COLO668 (cell line): ENCODE measurements at regions not wholly inside any gene's neighbourhood (a gene's known extent, or its start where the extent isn't known, plus 50 kb on each side); places are given as distances from the start of the nearest gene placed in this dataset.
"Not testable (repeated sequence)": the region's sequence is repeated elsewhere in the genome, so short reads cannot be mapped to it uniquely, and the experiment has no call there.

Experiments
- DNase-seq: peaks from one replicate; lab custom pipeline; 2025; ENCODE audit not compliant: unreplicated experiment; lab: John Stamatoyannopoulos, UW

DNA sequence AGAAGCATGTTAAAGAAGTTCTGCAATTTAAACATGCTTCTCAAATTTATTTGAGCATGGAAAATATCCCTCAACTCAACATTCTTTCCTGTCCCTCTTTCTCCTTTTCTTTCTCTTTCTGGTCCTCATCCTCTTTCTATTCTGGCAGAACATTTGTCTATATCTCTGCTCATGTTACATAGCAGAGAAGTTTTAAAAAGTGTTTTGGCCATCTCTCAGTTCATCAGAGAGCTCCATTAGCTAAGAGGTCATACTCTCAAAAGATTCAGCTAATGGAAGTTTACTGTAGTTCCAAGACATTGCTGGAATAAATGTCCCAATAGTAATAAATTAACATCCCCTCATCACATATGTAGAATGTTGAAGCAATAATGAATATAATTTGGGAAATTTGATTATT lies 53.5 kb downstream of the XCL2 start:
- no peak for DNase-seq

DNA sequence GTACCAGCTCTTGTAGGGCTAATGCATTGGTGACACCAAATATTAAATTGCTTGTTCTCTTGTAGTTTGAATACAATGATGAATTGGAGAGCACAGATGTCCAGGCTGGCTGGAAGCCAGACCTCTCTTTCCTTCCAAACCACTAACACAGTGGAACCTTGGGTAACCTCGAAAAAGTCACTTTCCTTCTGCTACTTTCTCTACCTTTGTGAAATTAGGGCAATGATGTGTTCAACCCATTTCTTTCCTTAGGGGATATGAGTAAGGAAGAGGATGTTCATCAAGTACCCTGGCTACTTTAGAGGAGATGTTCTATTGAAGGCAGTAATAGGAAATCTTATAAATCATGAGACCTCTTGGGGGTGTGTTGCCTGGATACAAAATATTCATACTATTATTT lies 55.7 kb downstream of the XCL2 start:
- DNase-seq: peak; percentile 53

DNA sequence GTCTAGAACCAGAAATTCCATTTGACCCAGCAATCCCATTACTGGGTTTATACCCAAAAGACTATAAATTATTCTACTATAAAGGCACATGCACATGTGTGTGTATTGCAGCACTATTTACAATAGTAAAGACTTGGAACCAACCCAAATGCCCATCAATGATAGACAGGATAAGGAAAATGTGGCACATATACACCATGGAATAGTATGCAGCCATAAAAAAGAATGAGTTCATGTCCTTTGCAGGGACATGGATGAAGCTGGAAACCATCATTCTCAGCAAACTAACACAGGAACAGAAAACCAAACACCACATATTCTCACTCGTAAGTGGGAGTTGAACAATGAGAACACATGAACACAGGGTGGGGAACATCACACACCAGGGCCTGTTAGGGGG lies 57.0 kb downstream of the XCL2 start:
- DNase-seq: not testable (repeated sequence)

DNA sequence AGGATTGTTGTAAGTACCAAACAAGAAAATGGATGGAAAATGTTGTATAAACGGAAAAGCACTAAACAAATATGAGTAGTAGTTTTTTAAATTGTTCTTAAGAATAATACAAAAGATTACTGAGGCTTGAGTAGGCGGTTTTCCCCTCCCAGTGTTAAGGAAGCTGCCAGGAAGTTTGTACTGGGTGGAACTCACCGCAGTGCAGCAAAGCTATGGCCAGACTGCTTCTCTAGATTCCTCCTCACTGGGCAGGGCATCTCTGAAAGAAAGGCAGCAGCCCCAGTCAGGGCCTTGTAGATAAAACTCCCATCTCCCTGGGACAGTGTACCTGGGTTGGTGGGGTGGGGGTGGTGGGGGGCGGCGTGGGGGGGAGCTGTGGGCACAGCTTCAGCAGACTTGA lies 58.7 kb downstream of the XCL2 start:
- no peak for DNase-seq

DNA sequence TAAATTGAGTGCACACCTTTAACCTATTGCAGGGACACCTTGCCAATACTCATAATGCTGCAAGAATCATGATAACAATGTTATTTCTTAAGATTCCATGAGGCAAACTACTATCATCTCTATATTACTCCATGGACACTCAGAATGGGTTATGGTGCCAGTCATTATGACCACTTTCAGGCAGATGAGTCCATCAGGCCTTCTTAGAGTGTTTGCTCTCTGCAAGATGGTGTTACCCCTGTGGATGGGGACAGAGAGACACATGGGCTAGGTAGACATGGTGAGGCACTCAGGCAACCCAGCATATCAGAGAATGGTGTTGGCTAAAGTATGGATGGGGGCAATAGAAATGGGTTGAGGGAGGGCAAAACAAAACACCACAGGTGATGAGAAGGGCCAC lies 59.7 kb downstream of the XCL2 start:
- DNase-seq: no peak

DNA sequence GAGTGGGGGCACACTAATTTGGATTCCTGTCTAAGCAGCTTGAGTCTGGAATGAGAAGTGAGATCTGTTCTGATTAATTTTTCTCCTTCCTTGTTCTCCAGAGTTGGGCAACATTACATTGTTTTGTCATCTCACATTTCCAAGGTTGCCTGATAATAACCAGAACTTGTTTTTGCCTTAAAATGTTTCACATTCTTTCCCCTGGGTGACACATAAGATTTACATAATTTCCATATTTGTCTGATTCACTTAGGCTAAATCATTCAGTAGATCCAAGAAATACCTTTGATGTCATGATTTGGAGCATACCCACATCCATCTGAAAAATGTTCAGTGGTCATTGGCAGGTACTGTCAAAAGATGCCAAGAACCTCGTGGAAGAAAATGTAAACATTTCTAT lies 60.3 kb downstream of the XCL2 start:
- no peak for DNase-seq

DNA sequence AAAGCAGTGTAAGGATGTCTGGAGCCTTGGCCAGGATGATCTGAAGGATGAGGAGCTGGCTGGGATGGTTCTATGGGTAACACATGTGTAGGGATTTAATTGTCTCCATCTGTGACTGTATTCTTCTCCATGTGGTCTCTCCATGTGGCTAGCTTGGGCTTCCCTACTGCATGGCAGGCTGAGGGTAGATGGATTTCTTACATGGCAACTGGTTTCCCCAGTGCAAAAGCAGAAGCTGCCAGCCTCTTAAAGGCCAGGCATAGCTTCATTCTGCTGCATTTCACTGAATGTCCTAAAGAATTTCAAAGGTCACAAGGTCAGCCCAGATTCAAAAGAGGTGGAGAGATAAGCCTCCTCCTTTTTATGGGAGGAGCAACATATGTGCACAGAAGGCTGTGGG lies 61.7 kb downstream of the XCL2 start:
- no peak for DNase-seq

DNA sequence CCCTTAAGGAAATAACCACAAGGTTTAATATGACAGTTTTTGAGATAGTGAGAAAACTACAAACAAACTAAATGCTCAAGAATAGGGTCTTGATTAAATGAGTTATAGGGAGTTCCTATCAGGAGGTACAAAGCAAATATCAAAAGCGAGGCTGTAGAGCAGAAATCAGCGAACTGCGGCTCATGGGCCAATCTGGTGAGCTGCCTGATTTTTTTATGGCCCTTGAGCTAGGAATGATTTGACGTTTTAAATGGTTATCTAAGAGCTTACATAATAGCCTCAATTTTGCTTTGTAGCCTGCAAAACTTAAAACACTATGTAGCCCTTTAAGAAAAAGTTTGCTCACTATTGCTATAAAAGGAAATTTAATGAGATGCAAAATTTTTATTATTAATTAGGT lies 62.2 kb downstream of the XCL2 start:
- no peak for DNase-seq

DNA sequence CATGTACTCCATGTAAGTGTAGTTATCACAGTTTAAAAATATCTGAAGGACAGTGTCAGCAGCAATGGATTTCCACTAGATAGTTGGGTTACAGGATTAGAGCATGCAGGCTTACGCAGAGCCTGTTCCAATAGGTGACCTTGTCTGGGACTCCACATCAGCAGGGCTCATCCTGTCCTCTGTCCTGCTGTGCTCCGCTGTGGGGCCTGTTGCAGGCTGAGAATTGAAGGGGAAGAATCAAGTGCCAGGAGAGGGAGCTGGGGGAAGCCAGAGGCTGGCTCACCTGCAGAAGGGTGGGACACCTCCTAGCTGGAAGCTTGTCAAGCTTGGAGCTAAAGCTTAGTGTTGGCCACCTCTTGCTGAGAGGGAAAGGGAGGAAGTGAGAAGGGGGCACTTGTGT lies 62.8 kb downstream of the XCL2 start:
- no peak for DNase-seq

DNA sequence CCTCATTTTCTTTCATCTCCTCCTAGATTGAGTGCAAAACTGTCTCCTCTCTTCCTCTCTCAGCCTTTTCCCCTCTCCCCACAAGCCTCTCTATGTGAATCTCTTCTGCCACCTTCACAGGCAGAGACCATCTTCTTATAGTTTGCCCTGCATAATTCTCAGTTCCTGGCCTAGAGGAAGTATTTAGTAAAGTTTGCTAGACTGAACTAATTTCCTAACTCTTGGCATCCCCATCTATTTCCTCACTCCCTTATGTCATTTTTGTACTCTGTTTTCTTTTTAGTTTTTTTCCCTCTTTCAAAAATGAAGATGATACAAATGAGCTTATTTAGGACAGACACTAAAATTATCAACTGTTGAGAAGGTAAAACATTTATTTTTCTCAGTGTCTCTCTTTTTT lies 66.0 kb downstream of the XCL2 start:
- no peak for DNase-seq

DNA sequence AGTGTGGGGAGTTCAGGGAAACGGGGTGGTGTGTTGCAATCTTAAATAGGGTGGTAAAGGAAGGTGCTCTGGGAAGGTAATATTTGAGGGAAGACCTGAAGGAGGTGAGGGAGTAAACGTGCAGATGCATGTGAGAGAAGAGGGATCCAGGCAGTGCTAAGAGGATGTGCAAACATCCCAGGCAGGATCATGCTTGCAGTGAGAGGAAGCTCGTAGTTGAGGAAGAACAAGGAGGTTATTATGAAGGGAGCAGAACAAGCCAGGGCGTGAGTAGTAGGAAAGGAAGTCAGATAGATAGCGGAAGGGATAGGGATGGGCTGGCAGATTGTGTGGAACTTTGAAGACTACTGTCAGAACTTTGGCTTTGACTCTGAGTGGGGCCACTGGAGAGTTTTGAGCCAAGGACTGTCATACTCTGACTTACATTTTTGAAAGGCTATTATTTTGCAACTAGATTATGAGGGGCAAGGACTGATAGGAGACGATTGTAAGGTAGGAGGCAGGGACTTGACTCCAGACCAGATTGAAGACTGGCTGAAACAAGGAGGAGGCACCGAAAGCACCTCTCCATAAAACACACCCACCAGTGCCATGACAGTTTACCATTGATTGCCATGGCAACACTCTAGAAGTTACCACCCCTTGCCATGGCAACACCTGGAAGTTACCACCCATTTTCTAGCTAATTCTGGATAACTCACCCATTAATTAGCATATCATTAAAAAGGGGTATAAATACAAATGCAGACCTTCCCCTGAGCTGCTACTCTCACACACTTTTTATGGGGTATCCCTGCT lies 67.0 kb downstream of the XCL2 start:
- DNase-seq: no peak

DNA sequence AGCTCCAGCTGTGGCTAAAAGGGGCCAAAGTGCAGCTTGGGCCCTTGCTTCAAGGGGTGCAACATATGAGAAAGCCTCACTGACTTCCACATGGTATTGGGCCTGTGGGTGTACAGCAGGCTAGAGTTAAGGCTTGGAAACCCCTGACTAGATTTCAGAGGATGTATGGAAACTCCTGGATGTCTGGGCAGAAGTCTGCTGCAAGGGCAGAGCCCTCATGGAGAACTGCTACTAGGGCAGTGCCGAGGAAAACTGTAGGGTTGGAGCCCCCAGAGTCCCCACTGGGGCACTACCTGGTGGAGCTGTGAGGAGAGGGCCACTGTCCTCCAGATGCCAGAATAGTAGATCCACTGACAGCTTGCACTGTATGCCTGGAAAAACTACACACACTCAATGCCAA lies 69.5 kb downstream of the XCL2 start:
- no peak for DNase-seq

DNA sequence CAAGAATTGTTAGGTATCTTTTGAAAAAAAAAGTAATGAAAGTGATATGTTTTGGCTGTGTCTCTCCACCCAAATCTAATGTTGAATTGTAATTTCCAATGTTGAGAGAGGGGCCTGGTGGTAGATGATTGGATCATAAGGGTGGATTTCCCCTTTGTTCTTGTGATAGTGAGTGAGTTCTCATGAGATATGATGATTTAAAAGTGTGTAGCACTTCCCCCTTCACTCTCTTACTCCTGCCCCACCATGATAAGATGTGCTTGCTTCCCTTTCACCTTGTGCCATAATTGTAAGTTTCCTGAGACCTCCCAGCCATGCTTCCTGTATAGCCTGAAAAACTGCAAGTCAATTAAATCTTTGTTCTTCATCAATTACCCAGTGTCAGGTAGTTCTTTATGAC lies 70.7 kb downstream of the XCL2 start:
- no peak for DNase-seq

DNA sequence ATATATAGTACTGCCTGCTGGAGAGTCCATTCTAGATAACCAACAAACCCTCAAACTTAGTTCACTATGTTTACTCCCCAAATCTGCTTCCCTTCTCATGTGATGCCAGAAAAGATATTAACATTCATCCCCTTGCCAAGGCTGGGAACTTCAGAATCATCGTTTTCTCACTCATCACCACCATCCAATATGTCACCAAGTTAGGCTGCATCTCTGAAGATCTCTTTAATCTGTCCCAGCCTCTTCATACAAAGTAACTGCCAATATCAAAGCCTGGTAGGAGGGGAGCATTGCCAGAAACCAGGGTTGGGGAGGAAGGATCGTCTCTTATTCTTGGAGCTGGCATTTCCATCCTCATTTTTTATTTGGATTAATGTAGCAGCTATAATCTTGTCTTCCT lies 71.6 kb downstream of the XCL2 start:
- no peak for DNase-seq

DNA sequence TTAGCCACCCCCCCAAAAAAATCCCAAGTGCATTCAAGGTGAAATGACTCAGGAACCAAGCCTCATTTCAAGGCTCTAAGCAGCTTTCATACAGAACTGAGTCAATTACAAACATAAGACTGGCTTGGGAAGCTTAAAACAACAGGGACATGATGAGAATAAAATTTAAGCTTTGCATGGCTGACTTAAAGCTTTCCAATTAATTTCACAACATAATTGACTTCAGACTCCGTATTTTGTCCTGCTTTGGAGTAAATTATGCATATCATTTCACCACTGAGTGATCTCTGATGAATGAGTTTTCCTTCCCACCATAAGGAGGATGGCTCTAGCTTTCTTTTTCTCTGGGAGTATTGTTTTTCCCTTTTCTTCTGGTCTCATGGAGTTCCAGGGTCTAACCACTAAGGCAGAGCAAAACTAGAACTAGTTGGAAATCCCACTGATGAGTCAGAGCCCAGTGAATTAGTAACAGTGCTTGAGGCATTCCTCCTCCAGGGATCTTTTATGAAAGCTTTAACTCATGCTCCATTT lies 72.8 kb downstream of the XCL2 start:
- DNase-seq: no peak

DNA sequence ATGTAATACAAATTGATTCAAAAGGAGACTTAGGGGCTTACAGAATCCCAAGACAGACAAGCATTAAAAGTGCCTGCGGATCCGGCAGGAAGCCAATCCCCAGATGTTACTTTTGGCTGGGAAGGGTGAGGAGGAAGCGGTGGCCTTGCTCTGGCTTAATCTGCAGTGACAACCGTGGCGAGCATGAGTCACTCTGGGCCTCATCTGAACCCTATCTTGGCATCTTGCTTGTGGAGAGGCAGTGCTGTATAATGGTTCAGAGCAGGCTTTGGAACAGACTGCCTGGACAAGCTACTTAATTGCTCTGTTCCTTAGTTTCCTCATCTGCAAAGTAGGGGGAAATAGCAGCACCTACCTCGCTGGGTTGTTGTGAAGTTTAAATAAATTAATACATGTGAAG lies 74.1 kb downstream of the XCL2 start:
- no peak for DNase-seq

DNA sequence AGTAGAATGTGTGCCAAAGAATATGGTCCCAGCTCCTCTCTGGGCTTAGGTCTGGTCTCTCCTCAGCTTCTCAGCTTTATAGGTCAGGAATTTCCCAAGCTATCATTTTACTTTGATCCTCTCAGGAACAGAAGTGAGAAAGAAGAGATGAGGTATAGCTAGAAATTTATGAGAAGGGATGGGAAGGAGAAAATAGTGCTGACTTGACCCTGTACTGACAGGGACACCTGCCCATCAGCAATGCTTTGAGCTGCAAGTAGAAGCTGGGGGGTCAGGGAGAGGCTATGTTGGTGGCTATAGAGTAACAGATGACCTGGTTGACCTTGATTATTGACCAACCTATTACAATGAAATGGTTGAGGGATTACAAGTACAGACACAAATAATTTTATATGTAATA lies 75.0 kb downstream of the XCL2 start:
- DNase-seq: no peak

DNA sequence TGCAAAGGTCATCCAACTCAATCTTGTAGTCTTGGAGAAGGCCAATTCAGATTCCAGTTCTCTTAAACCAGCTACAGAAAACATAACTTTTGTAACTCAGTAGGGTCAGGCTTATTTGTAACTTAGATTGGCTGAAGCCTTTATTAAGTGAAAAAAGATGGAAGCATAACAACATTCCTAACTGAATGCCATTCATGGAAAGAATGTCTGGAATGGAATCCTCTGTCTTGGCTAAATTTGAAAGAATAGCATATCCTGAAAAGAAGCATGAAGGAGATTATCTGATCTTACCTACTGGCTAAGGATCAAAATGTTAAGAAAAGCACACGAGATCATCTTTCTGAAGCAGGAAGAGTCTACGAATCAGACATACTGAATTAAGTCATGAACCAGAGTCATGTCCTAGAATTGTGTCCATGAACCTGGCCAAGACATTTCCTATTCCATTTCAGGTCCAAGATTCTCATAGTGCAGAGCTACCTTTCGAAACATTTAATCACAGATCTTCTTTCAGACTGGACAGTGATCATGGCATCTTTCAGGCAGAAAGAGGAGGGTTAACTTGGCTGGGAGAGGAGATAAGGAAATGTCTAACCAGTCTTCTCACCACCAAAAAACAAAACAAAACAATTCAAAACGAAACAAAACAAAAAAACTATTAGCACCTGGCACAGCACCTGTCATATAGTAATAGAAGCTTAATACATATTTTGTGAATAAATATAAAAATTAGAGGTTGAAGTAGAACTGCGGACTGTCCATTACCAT lies 75.6 kb downstream of the XCL2 start:
- DNase-seq: no peak

DNA sequence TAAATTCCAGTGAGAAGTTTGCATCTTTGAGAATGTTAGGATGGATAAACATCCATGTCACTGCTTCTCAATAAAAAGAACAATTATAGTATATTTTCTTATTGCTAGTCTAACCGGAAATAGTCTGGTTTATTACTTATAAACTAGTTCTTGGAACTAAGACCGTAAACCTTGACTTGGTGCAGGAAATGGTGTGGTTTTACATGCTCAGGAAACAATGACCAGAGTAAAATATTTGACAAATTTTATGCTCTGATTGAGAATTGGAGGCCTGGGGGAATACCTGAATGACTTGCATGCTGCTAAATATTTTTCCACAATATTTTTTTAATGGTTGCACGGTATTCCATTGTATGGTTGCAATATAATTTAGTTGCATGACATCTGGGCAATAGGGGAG lies 76.3 kb downstream of the XCL2 start:
- no peak for DNase-seq

DNA sequence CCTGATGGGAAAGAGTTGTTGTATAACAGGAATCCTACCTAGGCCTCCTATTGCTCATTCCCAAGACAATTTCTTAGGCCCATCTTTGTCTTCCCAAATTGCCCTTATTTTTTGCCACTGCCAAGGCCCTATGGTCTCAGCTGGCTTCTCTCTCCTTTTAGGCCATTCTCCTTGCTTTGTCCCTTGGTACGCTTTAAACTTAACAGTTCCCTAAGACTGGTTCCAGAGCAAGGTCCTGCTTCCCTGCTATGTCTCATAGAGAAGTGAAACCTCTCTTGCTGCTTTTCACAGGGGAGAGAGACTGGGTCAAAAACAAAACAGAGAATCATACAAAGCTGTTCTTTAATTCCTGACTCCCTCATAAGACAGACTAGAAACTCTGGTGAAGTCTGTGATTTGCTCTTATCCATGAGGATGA lies 77.1 kb downstream of the XCL2 start:
- DNase-seq: no peak

DNA sequence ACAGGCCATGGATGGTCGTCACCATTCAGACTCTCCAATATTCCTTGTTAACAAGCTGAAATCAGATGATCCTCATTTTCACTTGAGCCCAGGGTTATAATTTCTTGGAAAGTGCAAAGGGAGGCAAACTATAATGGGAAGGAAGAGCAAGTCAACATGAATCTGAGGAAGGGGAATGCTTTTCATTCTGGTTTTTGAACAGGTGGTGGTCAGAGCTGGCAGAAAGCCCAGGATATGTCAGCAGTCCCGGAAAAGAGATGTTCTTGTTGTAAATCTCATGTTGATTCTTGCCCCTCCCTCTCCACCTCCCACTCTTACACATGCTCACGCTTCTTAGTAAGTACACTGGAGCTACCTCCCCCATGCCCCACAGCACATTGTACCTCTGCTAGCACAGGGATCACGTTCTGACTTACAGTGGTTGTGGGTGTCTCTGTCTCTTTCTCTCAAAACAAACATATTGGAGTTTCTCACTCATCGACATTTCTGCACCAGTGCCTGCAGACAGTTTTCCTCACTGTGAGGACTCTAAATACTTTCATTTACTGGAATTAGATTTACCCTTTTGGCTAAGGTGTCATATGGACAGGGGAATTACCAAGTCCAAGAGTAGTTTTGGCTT lies 77.6 kb downstream of the XCL2 start:
- peak; percentile 89 for DNase-seq

DNA sequence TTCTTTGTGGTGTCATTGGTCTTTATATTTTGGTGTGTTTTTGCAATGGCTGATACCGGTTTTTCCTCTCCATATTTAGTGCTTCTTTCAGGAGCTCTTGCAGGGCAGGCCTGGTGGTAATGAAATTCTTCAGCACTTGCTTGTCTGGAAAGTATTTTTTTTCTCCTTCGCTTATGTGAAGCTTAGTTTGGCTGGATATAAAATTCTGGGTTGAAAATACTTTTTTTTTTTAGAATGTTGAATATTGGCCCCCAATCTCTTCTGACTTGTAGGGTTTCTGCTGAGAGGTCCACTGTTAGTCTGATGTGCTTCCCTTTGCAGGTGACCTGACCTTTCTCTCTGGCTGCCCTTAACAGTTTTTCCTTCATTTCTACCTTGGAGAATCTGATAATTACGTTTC lies 82.7 kb downstream of the XCL2 start:
- DNase-seq: not testable (repeated sequence)
